GM19023 (cell line): ENCODE measurements at regions not wholly inside any gene's neighbourhood (a gene's known extent, or its start where the extent isn't known, plus 50 kb on each side); places are given as distances from the start of the nearest gene placed in this dataset.

Experiments
- ATAC-seq: cut with Tn5 transposase; IDR thresholded peaks from one replicate; pipeline ENCODE4 v1.9.1; 2021; ENCODE audit warnings: mild to moderate bottlenecking, moderate library complexity; ENCODE audit not compliant: unreplicated experiment

DNA sequence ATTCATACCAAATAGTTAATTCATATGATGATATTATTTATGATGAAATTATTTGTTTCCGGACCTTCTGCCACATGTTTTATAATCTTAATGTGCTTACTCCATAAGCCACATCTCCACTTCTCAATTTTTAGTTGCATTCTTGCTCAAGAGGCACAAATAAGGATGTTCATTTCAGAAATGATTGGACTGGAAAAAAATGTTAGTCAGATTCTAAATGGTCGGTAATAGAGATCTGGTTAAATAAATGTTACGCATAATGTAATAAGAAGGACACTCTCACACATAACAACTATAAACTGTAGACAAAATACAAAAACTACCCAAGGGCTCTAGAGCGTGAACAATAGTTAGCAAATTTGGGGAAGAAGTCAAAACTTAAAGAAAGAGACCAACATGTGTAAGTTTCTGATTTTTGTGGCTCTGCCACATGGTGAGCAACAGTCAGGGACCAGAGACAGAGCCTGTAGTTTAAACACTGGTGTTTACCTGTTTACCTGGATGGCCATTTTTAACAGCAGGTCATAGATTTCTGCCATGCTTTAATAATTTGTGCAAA, 554.3 kb upstream of the CLINT1 start:
- ATAC-seq: no peak

DNA sequence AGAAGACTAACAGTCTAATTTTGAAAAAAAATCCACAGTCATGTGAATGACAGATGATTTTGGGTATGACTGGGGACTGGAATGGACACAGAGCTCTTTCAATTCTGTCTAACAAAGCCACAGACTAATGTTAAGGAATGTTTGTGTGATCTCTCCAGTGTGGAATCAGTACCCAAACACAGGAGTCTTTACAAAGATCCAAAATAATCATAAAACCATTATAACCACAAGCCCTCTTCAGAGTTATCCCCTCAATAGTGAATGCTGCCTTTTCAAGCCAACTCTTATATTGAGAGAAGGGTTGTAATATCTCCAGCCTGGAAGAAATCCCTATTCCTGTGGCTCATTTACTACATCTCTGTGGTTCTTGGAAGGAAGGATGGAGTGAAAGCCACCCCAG, 552.0 kb upstream of the CLINT1 start:
- ATAC-seq: no peak

DNA sequence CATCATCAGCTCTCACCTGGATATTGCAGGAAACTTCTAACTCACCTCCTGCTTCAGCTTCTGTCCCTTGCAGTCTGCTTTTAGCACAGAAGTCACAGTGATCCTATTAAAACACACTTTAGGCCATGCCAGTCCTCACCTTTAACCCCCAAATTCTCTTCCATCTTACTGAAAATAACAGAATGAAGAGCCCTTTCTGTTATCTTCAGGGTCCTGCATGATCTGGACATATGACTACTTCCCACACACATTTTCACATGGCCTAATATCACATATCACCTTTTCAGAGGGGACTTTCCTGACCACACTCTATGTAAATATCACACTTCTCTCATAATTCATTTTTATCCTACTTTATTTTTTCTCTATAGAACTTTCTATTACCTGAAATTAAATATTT, 550.6 kb upstream of the CLINT1 start:
- peak; percentile 85 for ATAC-seq

DNA sequence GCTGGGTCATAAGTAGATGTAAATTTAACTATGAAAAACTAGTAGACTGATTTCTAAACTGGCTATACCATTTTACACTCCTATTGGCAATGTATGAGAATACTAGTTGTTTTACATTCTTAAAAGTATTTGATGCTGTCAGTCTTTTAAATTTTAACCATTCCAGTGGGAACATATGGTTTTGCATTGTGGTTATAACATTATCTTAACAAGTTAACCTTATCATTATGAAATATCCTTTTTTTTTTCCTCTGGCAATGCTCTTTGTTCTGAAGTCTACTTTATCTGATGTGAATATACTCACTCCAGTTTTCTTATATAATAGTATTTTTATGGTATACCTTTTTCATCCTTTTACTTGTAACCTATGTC, 548.9 kb upstream of the CLINT1 start:
- ATAC-seq: no peak

DNA sequence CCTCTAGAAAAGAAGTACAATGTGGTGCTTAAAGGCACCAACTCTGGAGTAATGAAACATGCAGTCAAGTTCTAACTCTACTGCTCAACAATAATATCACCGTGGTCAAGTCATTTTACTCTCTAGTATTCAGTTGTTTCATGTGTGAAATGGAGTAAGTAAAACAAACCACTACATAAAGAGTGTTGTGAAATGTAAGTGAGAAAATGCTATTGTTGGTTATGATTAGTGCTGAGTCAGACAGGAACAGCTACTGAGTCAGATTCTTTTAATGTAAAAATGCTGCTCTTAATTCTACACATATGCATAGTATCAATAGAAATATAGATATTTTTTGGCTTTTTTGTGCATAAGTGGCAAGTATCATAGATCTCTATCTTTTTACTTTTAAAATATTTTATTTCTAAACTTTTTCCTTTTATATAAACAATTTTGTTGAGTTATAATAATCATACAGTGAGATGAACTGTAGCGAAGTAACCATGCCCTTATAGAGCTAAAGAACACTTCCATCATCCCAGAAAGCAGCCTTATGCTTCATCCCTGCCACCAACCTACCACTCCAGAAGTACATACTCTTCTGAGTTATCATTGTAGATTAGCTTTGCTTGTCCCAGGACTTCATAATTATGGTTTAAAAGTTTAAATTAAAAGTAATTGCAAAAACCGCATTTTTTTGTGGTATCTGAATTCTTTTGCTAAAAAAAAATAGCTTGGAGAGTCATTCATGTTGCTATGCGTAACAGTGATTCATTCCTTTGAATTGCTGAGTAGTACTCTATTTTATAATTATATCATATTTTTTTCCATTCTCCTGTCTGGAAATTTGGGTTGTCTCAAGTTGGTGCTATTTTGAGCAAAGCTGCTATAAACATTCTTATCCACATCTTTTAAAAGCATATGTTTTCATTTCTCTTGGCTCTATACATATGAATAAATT, 548.2 kb upstream of the CLINT1 start:
- no peak for ATAC-seq

DNA sequence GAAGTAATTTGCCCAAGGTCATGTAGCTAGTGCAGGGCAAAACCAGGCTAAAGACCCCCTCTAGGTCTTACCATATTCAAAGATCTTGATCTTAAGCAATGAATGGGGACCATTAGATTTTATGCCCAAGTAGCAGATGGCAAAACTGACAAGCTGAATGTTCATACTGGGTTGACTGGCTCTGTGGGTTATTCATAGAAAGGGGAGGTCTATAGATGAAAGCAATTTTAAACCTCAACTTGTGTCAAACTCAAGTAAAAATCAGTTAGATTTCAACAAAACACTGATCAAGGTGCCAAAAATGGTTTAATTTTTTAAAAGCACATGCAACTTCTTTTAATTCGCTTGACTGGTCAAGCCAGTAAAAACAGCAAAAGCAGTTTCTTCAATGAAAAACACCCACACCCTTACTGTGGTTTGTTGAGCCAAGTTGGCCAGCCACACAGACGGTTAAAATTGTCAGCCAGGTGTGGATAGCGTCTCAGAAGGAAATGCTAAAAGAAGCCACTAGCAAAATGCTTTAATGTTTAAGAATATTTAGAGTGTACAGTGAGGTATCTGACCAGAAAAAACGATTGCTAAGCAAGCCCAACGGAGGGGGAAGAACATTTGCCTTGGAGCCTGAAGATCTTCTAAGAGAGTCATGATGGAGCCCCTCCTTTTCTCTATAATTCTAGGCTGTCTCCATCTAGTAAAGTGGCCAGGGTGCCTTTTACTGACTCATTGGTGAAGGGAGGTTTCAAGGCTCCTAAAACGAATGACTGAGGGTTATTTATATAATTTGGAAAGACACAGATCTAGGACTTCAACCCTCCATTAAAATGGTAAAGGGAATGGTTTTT, 539.6 kb upstream of the CLINT1 start:
- ATAC-seq: peak; percentile 92

DNA sequence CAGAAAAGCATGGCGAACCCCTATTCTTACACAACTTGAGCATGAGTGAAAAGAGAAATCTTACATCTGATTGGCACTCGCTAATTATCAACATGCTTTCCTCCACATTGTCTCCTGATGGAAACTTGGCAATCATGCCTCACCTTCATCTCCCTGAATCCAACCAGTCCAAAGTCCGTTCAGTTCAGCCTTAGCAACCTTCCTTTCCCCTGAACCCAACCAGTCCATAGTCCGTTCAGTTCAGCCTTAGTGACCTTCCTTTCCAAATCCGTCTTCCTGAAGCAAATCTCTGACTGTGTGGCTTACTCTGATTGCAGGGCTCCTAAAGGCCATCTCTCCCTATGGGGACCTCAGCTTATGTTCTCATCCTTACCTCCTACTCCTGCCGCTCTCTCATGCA, 538.3 kb upstream of the CLINT1 start:
- no peak for ATAC-seq

DNA sequence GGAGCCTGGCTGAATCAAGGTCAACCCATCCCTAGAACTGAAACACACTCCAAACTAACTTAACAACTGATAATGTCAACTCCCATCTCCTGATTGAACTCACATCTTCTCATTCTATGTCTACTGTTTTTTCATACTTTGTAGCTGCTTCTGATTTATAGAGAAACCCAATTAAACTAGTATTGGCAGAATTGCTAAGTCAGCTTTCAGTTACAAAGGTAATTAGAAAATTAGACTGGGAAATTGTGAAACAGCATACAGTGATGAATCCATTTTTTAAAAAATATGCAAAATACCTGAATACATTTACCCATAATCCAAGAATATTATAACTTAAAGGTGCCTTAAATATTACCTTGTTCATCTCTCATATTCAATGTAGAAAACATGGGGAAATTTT, 535.2 kb upstream of the CLINT1 start:
- ATAC-seq: no peak

DNA sequence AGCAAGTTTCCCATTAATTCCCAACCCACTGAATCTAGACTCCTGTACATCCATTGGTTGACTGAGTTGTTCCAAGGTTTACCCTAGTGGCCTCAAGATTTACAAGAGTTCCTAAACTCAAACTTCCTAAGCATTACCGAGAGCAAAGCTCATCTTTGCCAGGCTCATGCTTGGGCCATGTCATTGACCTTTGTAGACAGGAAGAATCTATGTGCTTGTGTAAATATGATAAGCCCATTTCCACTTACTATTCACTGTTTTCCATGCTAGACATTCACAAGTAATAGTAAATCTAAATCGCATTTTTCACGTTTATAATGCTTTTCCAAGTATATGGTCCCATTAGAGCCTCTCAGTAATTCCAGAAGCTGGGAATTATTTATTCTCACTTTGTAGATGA, 534.5 kb upstream of the CLINT1 start:
- no peak for ATAC-seq

DNA sequence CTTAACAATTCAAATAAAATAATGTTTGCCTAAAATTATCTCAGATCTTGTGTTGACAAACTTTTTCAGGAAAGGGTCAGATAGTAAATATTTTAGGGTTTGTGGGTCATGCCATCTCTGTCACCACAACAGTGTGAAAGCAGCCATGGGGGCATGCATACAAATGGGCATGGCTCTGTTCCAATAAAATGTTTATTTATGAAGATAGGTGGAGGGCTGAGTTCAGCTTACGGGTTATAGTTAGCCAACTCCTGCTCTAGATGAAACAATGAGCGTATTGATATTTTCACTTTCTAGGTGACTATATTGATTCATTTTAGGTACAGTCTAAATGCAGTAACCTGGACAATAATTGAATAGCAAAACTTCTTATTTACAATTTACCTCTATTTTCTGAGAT, 533.8 kb upstream of the CLINT1 start:
- ATAC-seq: no peak

DNA sequence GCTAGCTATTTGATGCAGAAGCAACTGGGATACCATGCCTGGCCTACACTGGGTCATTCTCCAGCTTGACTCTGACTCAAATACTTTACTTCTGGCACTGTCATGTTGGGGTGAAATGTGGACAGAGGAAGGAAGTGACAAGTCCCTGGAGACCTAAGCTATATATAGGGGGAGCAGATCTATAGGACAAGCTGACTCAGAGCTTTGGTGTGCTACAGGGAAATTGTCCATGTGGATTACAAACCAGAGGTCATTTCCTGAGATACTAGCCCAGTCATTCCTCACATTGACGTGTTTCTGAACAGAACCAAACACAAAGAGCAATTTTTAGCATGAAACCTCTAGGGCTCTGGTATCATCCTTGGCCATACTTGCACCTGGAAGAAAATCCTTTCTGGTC, 531.6 kb upstream of the CLINT1 start:
- ATAC-seq: no peak

DNA sequence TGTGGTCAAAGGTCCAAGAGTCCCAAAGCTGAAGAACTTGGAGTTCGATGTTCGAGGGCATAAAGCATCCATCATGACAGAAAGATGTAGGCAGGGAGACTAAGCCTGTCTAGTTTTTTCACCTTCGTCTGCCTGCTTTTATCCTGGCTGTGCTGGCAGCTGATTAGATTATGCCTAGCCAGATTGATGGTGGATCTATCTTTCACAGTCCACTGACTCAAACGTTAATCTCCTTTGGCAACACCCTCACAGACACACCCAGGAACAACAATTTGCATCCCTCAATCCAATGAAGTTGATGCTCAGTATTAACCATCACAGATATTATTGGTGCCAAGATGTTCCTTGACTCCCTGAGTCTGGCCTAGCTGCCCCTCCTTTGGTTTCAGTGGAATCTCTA, 530.8 kb upstream of the CLINT1 start:
- no peak for ATAC-seq

DNA sequence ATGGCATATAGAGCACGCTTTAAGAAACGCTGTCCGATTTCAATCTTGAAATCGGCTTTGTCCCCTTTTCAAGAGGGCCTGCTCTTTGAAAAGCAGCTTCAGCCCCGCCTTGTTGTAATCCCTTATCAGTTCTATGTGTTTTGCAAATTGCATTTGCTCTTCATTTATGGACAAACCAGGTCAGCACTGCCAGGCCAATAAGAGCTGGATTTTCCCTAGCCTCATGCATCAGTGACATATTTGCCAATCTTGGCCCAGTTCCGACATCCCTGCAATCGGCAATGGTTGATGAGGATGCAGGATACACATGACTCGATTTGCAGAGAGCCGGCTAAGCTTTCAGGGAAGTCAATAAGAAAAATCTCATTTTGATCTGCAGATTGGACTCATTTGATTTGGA, 529.1 kb upstream of the CLINT1 start:
- ATAC-seq: no peak

DNA sequence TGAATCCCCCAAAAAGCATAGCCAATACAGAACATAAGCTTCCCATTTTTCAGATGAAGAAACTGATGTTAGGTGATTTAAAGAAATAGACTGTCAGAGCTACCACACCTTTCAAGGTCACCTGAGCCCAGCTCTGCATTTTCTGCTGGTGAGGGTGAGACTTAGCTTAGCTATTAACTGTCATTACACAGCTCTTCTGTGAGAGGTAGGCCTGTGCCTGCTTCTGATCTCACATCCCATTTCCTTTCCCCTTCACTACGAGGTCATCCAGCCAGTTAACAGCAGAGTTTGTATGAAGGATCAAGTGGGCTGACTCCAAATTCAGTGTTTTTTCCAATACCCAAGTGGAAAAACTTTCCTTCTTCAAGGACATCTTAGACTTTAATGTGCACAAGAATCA, 528.6 kb upstream of the CLINT1 start:
- ATAC-seq: no peak

DNA sequence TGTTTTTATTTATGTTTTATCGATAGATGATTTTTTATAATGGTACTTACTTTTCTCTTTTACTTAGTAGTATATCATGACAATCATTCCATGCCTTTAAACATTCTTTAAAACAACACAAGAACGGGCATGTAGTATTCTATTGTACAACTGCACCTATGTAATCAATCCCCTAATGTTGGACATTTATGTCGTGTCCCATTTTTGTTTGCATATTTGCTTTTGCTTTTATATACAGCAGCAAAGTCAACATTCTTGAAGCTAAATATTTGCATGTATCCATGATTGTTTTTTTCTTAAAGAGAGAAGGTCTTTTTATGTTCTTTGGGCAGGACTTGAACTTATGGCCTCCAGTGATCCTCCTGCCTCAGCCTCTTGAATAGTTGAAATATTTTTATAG, 527.0 kb upstream of the CLINT1 start:
- no peak for ATAC-seq

DNA sequence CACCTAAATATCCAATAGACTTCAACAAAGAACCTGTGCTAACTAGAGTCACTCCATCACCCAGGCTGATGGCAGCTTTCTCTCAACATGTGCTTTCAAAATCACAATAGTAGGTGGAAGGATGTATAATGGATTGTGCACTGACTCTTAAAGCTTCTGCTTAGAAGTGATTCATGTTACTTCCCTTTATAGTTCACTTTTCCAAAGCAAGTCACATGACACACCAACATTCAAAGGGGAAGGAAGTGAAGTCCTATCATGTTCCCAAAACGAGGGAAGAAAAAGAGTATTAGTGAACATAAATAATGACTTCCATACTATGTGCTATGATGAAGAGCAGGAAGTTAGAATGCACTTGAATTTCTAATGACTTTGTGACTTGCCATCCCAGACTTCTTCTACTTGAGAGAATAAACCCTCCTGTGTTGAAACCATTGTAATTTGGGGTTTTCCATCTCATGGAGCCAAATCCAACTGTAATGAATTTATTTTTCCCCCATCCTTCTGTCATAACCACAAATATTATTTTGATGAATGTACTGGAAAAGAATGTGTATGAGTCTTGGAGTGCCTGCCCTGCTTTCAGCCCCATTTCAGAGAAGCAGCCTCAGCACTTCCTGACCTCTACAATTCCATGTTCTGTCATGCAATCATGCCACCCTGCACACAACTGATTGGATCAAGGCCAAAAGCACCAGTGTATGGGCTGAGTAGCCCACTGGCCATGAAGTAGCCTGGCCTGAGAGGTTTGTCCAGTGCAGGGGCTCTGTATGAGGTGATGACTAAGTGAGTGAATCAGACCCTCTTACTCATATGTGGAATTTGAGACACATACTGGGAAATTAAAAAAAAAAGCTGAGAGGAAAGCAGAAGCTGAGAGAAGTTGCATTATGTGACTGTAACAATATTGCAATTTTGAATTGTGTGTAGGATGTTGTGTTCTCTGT, 525.9 kb upstream of the CLINT1 start:
- no peak for ATAC-seq

DNA sequence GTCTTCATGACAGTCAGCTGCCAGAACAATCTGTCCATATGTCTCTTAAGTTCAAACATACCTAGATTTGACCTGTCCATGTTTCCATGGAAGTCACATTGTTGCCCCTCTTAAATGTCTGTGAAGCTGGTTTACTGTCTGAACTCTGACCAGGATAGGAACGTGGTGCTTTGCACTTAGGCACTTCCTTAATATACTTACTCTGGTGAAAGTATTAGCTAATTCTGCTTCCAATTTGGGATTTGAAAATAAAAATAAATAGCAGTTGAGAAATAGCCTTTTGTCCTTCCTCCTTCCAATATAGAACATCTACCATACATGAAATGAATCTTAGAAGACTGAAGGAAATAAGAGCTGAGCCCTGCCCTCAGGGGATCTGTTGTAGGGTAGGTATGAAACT, 524.5 kb upstream of the CLINT1 start:
- ATAC-seq: no peak

DNA sequence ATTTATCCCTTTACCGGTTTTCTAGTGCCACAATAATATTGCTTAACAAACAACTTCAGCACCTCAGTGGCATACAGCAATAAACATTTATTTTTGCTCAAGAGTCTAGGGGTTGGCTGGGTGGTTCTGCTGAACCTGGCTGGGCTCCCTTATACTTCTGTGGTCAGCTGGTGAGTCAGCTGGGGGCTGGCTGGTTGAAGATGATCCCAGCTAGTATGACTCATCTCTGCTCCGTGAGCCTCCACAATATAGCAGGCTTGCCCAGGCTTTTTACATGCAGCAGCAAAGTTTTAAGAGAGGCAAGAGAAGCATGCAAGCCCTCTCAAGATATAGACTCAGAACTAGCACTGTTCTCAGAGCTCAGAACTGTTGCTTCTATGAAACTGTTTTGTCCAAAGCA, 523.5 kb upstream of the CLINT1 start:
- peak; percentile 98 for ATAC-seq

DNA sequence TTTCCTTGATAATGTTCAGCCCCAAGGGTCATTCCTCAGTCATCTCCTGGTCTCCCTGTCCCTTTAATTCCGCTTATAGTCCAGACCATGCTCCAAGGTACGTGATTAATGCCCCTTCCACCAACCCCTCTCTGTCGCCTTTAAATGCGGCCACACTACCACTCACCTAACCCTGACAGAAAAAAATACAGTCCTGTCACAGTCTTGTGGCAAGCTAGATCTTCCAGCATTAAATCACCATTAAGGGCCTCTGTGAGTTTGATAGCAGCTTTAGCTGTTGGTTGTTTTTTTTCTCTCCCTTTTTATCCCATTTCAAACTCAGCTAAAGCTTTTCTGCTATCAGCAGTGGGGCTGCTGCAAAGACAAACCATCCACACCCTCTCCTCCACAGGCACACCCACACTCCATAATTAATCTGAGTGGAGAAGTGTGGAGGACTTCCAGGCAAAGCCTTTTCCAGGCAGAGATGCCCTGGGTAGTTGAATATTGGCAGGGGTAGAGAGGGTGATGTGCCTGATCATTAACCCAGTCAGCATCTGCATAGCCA, 522.7 kb upstream of the CLINT1 start:
- ATAC-seq: no peak

DNA sequence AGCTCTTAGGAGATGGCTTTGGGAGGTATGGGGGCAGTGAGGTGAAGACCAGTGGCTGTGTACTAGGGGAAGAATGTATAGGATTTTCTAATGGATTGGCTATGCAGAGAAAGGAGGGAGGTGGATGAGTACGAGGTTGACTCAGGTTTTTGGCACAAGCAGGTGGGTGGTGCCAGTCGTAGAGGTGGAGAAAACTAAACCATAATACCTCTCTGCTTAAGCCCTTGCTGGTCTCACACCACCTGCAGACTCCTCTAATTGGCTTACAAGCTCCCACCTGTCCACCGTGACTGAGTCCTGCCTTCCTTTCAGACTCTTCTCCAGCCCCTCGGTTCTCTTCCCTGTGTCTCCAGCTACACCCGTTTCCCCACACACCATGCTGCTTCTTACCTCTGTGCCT, 521.7 kb upstream of the CLINT1 start:
- ATAC-seq: no peak
